HL-60 (cell line): ENCODE measurements at regions not wholly inside any gene's neighbourhood (a gene's known extent, or its start where the extent isn't known, plus 50 kb on each side); places are given as distances from the start of the nearest gene placed in this dataset.

Experiments used
- DNase-seq, 2 experiments: peaks; one replicate each; pipeline ENCODE4 v3.0.0-alpha.2; 2010 to 2020; ENCODE audit warnings: low read depth in 1 of 2, low spot score in 1 of 2
- H3K27ac ChIP-seq: fragments of 250-450 bp; sonication (Bioruptor Pico); replicated peaks from 2 replicates; pipeline ENCODE4 v1.5.1; 2020; ENCODE audit warnings: mild to moderate bottlenecking, moderate library complexity
- H3K27me3 ChIP-seq: fragments of 250-450 bp; sonication (Bioruptor Pico); 2 replicates; pipeline ENCODE4 v1.5.1; 2021; ENCODE audit warnings: mild to moderate bottlenecking, moderate library complexity; ENCODE audit not compliant: insufficient read depth, poor library complexity, severe bottlenecking
- H3K4me3 ChIP-seq: replicated peaks from 2 replicates; pipeline ENCODE4 v1.5.1; 2011; ENCODE audit warnings: mild to moderate bottlenecking, control low read depth, low read length; ENCODE audit not compliant: insufficient read depth
- GABPA ChIP-seq: IDR thresholded peaks from 2 replicates; pipeline ENCODE4 v1.6.1; 2012; ENCODE audit warnings: low read depth
- POLR2AphosphoS5 ChIP-seq: IDR thresholded peaks from 2 replicates; pipeline ENCODE4 v1.6.1; 2012; ENCODE audit warnings: low read depth
- SPI1 ChIP-seq: IDR thresholded peaks from 2 replicates; pipeline ENCODE4 v1.6.1; 2012; ENCODE audit warnings: low read depth, mild to moderate bottlenecking, borderline replicate concordance
- TF ChIP-seq, protein P1 (sequence below): IDR thresholded peaks from one replicate; pipeline ENCODE4 v1.5.1; 2011; ENCODE audit warnings: low read length, control low read depth, inconsistent platforms; ENCODE audit not compliant: insufficient read depth
- TF ChIP-seq, protein P2 (sequence below): IDR thresholded peaks from 2 replicates; pipeline ENCODE4 v1.6.1; 2012; ENCODE audit warnings: low read depth; ENCODE audit not compliant: insufficient replicate concordance

DNA sequence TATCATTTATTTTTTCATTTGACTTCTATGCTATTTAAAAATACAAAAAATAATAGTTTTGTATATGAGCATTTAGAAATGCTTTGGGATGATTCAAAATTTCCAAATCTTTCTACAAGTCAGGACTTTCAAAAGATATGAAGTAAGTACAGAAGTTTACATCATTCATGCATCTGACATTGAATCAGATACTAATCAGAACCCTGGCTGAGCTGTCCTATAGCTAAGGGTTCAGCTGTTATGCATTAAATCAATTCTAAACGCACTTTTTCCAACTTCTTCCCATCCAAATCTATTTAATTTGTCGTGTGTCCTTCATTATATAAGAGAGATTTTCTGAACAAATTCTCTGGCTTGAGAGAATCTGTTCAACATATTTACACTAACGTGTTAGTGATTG, 779.4 kb downstream of the LTN1 start:
- Histone ChIP-seq H3K27ac (no peak overlapping the region), H3K27me3 (no peaks in the 10 kb centered on the region), H3K4me3 (no peak overlapping the region)
- TF ChIP-seq, protein P1, sequence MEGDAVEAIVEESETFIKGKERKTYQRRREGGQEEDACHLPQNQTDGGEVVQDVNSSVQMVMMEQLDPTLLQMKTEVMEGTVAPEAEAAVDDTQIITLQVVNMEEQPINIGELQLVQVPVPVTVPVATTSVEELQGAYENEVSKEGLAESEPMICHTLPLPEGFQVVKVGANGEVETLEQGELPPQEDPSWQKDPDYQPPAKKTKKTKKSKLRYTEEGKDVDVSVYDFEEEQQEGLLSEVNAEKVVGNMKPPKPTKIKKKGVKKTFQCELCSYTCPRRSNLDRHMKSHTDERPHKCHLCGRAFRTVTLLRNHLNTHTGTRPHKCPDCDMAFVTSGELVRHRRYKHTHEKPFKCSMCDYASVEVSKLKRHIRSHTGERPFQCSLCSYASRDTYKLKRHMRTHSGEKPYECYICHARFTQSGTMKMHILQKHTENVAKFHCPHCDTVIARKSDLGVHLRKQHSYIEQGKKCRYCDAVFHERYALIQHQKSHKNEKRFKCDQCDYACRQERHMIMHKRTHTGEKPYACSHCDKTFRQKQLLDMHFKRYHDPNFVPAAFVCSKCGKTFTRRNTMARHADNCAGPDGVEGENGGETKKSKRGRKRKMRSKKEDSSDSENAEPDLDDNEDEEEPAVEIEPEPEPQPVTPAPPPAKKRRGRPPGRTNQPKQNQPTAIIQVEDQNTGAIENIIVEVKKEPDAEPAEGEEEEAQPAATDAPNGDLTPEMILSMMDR, result no peak
- no peak for TF ChIP-seq SPI1
- no peak for TF ChIP-seq GABPA
- no peak for TF ChIP-seq POLR2AphosphoS5
- TF ChIP-seq, protein P2, sequence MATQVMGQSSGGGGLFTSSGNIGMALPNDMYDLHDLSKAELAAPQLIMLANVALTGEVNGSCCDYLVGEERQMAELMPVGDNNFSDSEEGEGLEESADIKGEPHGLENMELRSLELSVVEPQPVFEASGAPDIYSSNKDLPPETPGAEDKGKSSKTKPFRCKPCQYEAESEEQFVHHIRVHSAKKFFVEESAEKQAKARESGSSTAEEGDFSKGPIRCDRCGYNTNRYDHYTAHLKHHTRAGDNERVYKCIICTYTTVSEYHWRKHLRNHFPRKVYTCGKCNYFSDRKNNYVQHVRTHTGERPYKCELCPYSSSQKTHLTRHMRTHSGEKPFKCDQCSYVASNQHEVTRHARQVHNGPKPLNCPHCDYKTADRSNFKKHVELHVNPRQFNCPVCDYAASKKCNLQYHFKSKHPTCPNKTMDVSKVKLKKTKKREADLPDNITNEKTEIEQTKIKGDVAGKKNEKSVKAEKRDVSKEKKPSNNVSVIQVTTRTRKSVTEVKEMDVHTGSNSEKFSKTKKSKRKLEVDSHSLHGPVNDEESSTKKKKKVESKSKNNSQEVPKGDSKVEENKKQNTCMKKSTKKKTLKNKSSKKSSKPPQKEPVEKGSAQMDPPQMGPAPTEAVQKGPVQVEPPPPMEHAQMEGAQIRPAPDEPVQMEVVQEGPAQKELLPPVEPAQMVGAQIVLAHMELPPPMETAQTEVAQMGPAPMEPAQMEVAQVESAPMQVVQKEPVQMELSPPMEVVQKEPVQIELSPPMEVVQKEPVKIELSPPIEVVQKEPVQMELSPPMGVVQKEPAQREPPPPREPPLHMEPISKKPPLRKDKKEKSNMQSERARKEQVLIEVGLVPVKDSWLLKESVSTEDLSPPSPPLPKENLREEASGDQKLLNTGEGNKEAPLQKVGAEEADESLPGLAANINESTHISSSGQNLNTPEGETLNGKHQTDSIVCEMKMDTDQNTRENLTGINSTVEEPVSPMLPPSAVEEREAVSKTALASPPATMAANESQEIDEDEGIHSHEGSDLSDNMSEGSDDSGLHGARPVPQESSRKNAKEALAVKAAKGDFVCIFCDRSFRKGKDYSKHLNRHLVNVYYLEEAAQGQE, result no peak
- DNase-seq, result no peak

DNA sequence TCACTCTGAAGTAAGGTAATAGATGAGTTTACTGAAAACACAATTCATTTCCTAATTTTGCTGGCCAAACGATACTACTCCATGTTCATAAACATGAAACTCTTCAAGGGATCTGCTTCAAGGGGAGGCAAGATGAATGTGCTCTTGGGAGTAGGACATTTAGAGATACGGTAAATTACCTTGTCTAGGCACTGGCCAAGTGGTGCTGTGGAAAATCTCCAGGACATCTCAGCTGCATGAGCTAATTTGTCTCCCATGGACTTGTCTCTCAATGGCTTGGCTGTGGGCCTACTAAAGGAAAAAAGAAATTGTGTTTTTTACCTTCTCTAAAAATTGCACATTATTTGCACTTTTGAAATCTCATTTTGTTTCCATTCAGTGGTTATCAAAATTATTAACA, 780.6 kb downstream of the LTN1 start:
- no peak for DNase-seq
- TF ChIP-seq POLR2AphosphoS5 (no peak), GABPA (no peak), SPI1 (no peak)
- TF ChIP-seq, protein P2, result no peak
- TF ChIP-seq, protein P1, result no peak

DNA sequence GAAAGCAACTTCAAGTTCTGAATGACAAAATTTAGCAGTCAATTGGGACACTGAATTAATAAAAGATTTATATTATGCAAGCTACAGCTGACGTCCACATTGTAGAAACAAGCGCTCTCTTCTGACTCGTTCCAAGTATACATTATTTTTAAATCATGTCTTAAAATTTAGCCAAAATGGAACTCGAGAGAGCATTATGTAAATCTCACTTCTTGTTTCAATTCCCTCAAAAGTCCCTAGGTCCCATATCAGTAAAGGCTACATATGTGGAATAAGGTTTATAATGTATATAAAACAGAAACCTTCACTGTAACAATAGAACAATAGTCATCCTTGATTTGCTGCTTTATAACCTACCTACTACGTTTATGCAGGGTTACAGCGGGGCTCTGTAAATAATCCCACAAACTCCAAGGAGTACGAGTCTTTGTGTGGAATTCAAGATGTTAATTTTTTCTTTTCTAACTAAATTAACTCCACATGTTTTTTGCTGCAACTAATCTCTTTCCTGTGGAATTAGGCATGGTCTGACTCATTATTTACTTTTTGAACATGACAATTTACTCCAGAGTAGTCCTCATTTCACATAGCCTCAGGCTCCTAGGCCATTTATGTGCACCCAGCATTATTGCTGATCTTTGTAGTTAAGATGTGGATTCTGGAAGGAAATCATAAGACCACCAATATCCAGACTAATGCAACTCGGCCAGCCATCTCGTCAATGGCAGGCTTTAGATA, 785.1 kb downstream of the LTN1 start:
- TF ChIP-seq GABPA, result no peak
- TF ChIP-seq, protein P2, result no peak
- TF ChIP-seq, protein P1, result no peak
- TF ChIP-seq POLR2AphosphoS5, result no peak
- no peak for TF ChIP-seq SPI1
- Histone ChIP-seq H3K27me3 (no peaks in the 10 kb centered on the region), H3K4me3 (no peak overlapping the region), H3K27ac (no peak overlapping the region)
- no peak for DNase-seq

More for the DNA sequence above, 780.6 kb downstream of the LTN1 start:
- no peaks in the 10 kb centered on the region for H3K27me3 ChIP-seq
- no peak overlapping the region for H3K4me3 ChIP-seq
- no peak overlapping the region for H3K27ac ChIP-seq
